ENCODE measurements at regions not wholly inside any gene's neighbourhood (a gene's known extent, or its start where the extent isn't known, plus 50 kb on each side); places are given as distances from the start of the nearest gene placed in this dataset.

- DNase-seq (ENCODE audit: low read depth, low spot score) = no peak
- ChIA-PET RAD21 (ENCODE audit: low non-redundant PET in 1 of 2, low total read pairs in 2 of 2, uncharacterized antibody in 2 of 2, unreplicated experiment in 2 of 2) (no interaction called here), CTCF (no interaction called here), POLR2A (no interaction called here)
- no TSS peak for BruUV-seq (replicated peaks)
- no peak overlapping the region for H2AFZ ChIP-seq (ENCODE audit: low read depth, low read length, poor library complexity, severe bottlenecking)
- H3K4me2 ChIP-seq (ENCODE audit: low read length) = no peak overlapping the region
- no peaks in the 10 kb centered on the region for H3K79me2 ChIP-seq (ENCODE audit: insufficient read depth, low read length)
- TF ChIP-seq ZNF274 (IDR thresholded peaks at IDR 0.05; ENCODE audit: low read depth, low read length) = no peak
- no peak for TF ChIP-seq ZBTB33 (IDR thresholded peaks at IDR 0.05; ENCODE audit: extremely low read depth, insufficient replicate concordance, low read length)
- no peak for TF ChIP-seq ZFX (IDR thresholded peaks at IDR 0.05)
- TF ChIP-seq REST (IDR thresholded peaks at IDR 0.05; ENCODE audit: low read depth) = no peak
- no peak for TF ChIP-seq SRF (IDR thresholded peaks at IDR 0.05; ENCODE audit: low read depth)
- TF ChIP-seq CBX3 (IDR thresholded peaks at IDR 0.05; ENCODE audit: low read depth) = no peak
- TF ChIP-seq CEBPB (IDR thresholded peaks at IDR 0.05; ENCODE audit: low read depth) = no peak
- TF ChIP-seq EZH2phosphoT487 (IDR thresholded peaks at IDR 0.05; ENCODE audit: borderline replicate concordance) = no peak
- no peak for TF ChIP-seq EGR1 (IDR thresholded peaks at IDR 0.05; ENCODE audit: low read depth)
- no peak for TF ChIP-seq ELF1 (IDR thresholded peaks at IDR 0.05; ENCODE audit: borderline replicate concordance, low read depth)
- no peak for TF ChIP-seq POLR2AphosphoS5 (IDR thresholded peaks at IDR 0.05; ENCODE audit: low read depth, low read length)
- no peak for TF ChIP-seq SP1 (IDR thresholded peaks at IDR 0.05; ENCODE audit: low read depth)
- TF ChIP-seq CTCF (IDR thresholded peaks at IDR 0.05 in 2 of 3, conservative IDR thresholded peaks at IDR 0.05 in 1 of 3; ENCODE audit: borderline replicate concordance in 1 of 3, insufficient read depth in 1 of 3, low read depth in 2 of 3, low read length in 2 of 3) = no peak
- H3K4me3 ChIP-seq (replicated peaks in 1 of 2; ENCODE audit: low read depth in 1 of 2, low read length in 2 of 2) = no peak overlapping the region
- H3K4me1 ChIP-seq (ENCODE audit: control insufficient read depth in 1 of 2, insufficient read depth in 2 of 2, low read length in 2 of 2) = no peaks in the 10 kb centered on the region
- intact Hi-C loops (cut with micrococcal nuclease) = no loop called here
- no peaks in the 10 kb centered on the region for H3K9me2 ChIP-seq (ENCODE audit: insufficient read depth)
- H3K27ac ChIP-seq (ENCODE audit: low read depth, low read length) = no peak overlapping the region
- peaks cover 6% of the 10 kb centered on the region; the same call in 1 of the 2 replicates for H3K27me3 ChIP-seq (ENCODE audit: insufficient read depth, low read length)
- H3K9me3 ChIP-seq (ENCODE audit: control insufficient read depth in 1 of 2, insufficient read depth in 1 of 2, low read depth in 1 of 2, low read length in 2 of 2) = no peaks in the 10 kb centered on the region
- no peaks in the 10 kb centered on the region for H3K36me3 ChIP-seq (ENCODE audit: control insufficient read depth in 1 of 2, insufficient read depth in 2 of 2, low read length in 2 of 2)
- H3K9ac ChIP-seq (ENCODE audit: low read length) = no peak overlapping the region
- no peaks in the 10 kb centered on the region for H4K20me1 ChIP-seq (ENCODE audit: insufficient read depth)
- ATAC-seq = no peak
These were observed 100.5 kb downstream of the NAV1 start for GRCh38 chr1:201639391-201639790.
